K562 (cell line): ENCODE measurements at regions not wholly inside any gene's neighbourhood (a gene's known extent, or its start where the extent isn't known, plus 50 kb on each side); places are given as distances from the start of the nearest gene placed in this dataset.

Experiments
- ATAC-seq: fragments of 200-7000 bp; cut with Tn5 transposase; 3 replicates; pipeline ENCODE4 v1.9.1; 2020; ENCODE audit warnings: moderate library complexity
- BruUV-seq: library from RNA; stranded (reverse); fragments of 400-500 nt; replicated peaks from 2 replicates; lab custom pipeline; 2021; lab: Mats Ljungman, UMichigan
- CTCF ChIA-PET: fragments of 300-600 bp; formaldehyde crosslinking; extraction: SDS; loops from one replicate; lab custom pipeline; 2021; ENCODE audit warnings: low intra/inter-chr PET ratio; lab: Yijun Ruan, JAX
- POLR2A ChIA-PET: fragments of 300-600, 350-650 bp; sonication (Branson Sonifier 250); formaldehyde crosslinking; extraction: SDS; loops from one replicate; lab custom pipeline; 2021; ENCODE audit warnings: antibody characterized with exemption, inconsistent platforms; lab: Yijun Ruan, JAX
- DNase-seq, 4 experiments: peaks; one replicate each; pipeline versions ENCODE4 v3.0.0 to v3.0.0-alpha.2; 2011 to 2018; ENCODE audit warnings: low spot score in 3 of 4, mixed read lengths in 3 of 4; ENCODE audit errors: extremely low read depth in 1 of 4
- FAIRE-seq: peaks from 2 replicates; lab custom pipeline; 2011; peaks lifted over from hg19 to GRCh38; lab: Jason Lieb, UNC
- H2AFZ ChIP-seq: 2 replicates; pipeline ENCODE4 v1.6.0; 2011; ENCODE audit warnings: low read depth, low read length, control low read depth, inconsistent platforms
- H3K27ac ChIP-seq: fragments of 200-600 bp; 3 replicates; pipeline ENCODE4 v1.8.0; 2011; ENCODE audit warnings: low read depth, mild to moderate bottlenecking, control low read depth, inconsistent platforms, low read length, moderate library complexity, mixed read lengths; ENCODE audit errors: extremely low read depth
- H3K27me3 ChIP-seq, 2 experiments: fragments of 300-600 bp in 1 of 2; 2 replicates in 1 of 2; 3 replicates in 1 of 2; pipeline versions ENCODE4 v1.6.0 to v1.8.0; 2011; ENCODE audit warnings: inconsistent platforms in 2 of 2, low read length in 2 of 2, mild to moderate bottlenecking in 1 of 2, mixed read lengths in 1 of 2, moderate library complexity in 1 of 2; ENCODE audit not compliant: control insufficient read depth in 2 of 2, insufficient read depth in 2 of 2
- H3K36me3 ChIP-seq: fragments of 300-600 bp; 3 replicates; pipeline ENCODE4 v1.8.0; 2011; ENCODE audit warnings: mild to moderate bottlenecking, low read length, inconsistent platforms; ENCODE audit not compliant: control insufficient read depth, insufficient read depth
- H3K4me1 ChIP-seq, 2 experiments: fragments of 200-600 bp in 1 of 2; replicated peaks in 1 of 2; 2 replicates in 1 of 2; 3 replicates in 1 of 2; pipeline versions ENCODE4 v1.5.1 to v1.8.0; 2011; ENCODE audit warnings: inconsistent platforms in 2 of 2, low read length in 2 of 2, mild to moderate bottlenecking in 1 of 2, mixed read lengths in 1 of 2, moderate library complexity in 1 of 2; ENCODE audit not compliant: control insufficient read depth in 2 of 2, insufficient read depth in 2 of 2
- H3K4me2 ChIP-seq: 2 replicates; pipeline ENCODE4 v1.6.1; 2011; ENCODE audit warnings: low read length, control low read depth, inconsistent platforms, mixed read lengths; ENCODE audit not compliant: insufficient read depth
- H3K4me3 ChIP-seq: fragments of 200-600 bp; sonication (generic), shearing (Covaris generic); 2 replicates; pipeline ENCODE4 v1.5.1; 2016; ENCODE audit warnings: control low read depth, inconsistent platforms
- H3K79me2 ChIP-seq: fragments of 200-600 bp; 3 replicates; pipeline ENCODE4 v1.8.0; 2011; ENCODE audit warnings: low read length, inconsistent platforms; ENCODE audit not compliant: control insufficient read depth, insufficient read depth
- H3K9ac ChIP-seq, 2 experiments: 2 replicates each; pipeline versions ENCODE4 v1.6.0 to v1.6.1; 2011; ENCODE audit warnings: low read depth in 2 of 2, low read length in 2 of 2, control low read depth in 1 of 2, inconsistent platforms in 1 of 2, mild to moderate bottlenecking in 1 of 2, mixed read lengths in 1 of 2; ENCODE audit not compliant: insufficient read depth in 1 of 2
- H3K9me1 ChIP-seq: one replicate; pipeline ENCODE4 v1.6.0; 2011; ENCODE audit warnings: inconsistent platforms, mild to moderate bottlenecking, low read length, moderate library complexity; ENCODE audit not compliant: control insufficient read depth, insufficient read depth
- H3K9me3 ChIP-seq: replicated peaks from 2 replicates; pipeline ENCODE4 v1.5.1; 2011; ENCODE audit warnings: low read depth, low read length, inconsistent platforms; ENCODE audit not compliant: control insufficient read depth, insufficient read depth
- H4K20me1 ChIP-seq: replicated peaks from 2 replicates; pipeline ENCODE4 v1.6.1; 2011; ENCODE audit warnings: low read length, inconsistent platforms, mixed read lengths; ENCODE audit not compliant: control insufficient read depth, insufficient read depth
- BHLHE40 ChIP-seq: IDR thresholded peaks from 2 replicates; pipeline ENCODE4 v1.6.1; 2011; ENCODE audit warnings: low read length, improper control_type of control experiment
- BRD4 ChIP-seq: fragments of 200-600 bp; sonication (generic); IDR thresholded peaks from 2 replicates; pipeline ENCODE4 v1.6.1; 2017; ENCODE audit warnings: inconsistent platforms
- CBX1 ChIP-seq: sonication (generic); IDR thresholded peaks from 2 replicates; pipeline ENCODE4 v1.6.1; 2016; ENCODE audit warnings: antibody characterized with exemption, low read depth, mild to moderate bottlenecking
- FIP1L1 ChIP-seq: fragments of 200-400 bp; formaldehyde crosslinking; IDR thresholded peaks from 2 replicates; pipeline ENCODE4 v1.6.1; 2018; ENCODE audit warnings: mild to moderate bottlenecking, low read depth, low read length; ENCODE audit not compliant: poor library complexity, severe bottlenecking
- HDAC6 ChIP-seq: IDR thresholded peaks from 2 replicates; pipeline ENCODE4 v1.6.1; 2012; ENCODE audit warnings: low read depth, mild to moderate bottlenecking, control low read depth, inconsistent platforms, low read length, moderate library complexity
- HEY1 ChIP-seq: fragments of 250-450 bp; sonication (Bioruptor Pico); IDR thresholded peaks from 2 replicates; pipeline ENCODE4 v1.5.0; 2020; ENCODE audit warnings: mild to moderate bottlenecking, moderate library complexity, borderline replicate concordance
- HNRNPL ChIP-seq: fragments of 200-400 bp; formaldehyde crosslinking; IDR thresholded peaks from 2 replicates; pipeline ENCODE4 v1.6.1; 2017; ENCODE audit warnings: low read depth, mild to moderate bottlenecking, low read length
- HOXB6 ChIP-seq: fragments of 250-450 bp; sonication (Bioruptor Pico); IDR thresholded peaks from 2 replicates; pipeline ENCODE4 v1.5.1; 2022; ENCODE audit warnings: mild to moderate bottlenecking, borderline replicate concordance
- MEF2A ChIP-seq: IDR thresholded peaks from 2 replicates; pipeline ENCODE4 v1.6.1; 2011; ENCODE audit warnings: low read depth, mild to moderate bottlenecking, low read length, moderate library complexity; ENCODE audit not compliant: control insufficient read depth
- POU5F1 ChIP-seq: fragments of 150-350 bp; IDR thresholded peaks from 2 replicates; pipeline ENCODE4 v1.6.1; 2014; ENCODE audit warnings: borderline replicate concordance, low read length, low read depth, mild to moderate bottlenecking; ENCODE audit not compliant: partially characterized antibody
- ZNF707 ChIP-seq: fragments of 250-450 bp; sonication (Bioruptor Pico); conservative IDR thresholded peaks from 2 replicates; pipeline ENCODE4 v1.8.0; 2022; ENCODE audit warnings: inconsistent platforms, mild to moderate bottlenecking, moderate library complexity
- ZNF76 ChIP-seq: fragments of 250-450 bp; sonication (Bioruptor Pico); IDR thresholded peaks from 2 replicates; pipeline ENCODE4 v1.4.0; 2020; ENCODE audit warnings: mild to moderate bottlenecking, moderate library complexity, borderline replicate concordance
- in situ Hi-C: fragments of 300-500 bp; cut with MboI; formaldehyde crosslinking; loops from 4 replicates; pipeline ENCODE4 v1.15.0; 2018; ENCODE audit warnings: inconsistent platforms, mixed read lengths
- intact Hi-C: fragments of 100-400 bp; cut with micrococcal nuclease; formaldehyde crosslinking; loops from 2 replicates; pipeline ENCODE4 v1.14.2; 2022
- TF ChIP-seq, protein P1 (sequence below): fragments of 250-450 bp; sonication (Bioruptor Pico); IDR thresholded peaks from 2 replicates; pipeline ENCODE4 v1.4.0; 2020
- TF ChIP-seq, protein P2 (sequence below): fragments of 200-800 bp; sonication (Bioruptor generic); IDR thresholded peaks from 2 replicates; pipeline ENCODE4 v1.6.1; 2016; ENCODE audit warnings: missing genetic modification characterization, missing compliant biosample characterization

DNA sequence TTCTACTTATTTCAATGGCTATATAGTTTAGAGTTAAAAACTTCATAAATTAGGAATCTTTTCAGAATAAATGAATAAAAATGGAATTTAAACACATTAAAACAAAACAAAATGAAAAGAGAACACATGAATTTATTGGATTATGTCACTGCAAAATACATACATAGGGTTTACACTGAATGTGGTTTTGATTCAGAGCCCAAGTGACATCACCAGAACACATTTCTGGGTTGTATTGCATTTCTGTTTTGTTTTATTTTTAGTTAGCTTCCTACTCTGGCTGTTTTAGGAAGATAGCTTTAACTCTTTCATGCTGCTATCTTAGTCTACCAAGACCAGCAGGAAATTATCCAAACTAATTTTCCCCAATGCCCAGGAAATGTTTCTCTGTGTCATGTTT lies 1935.0 kb downstream of the EFNA5 start:
- Histone ChIP-seq H3K4me2 (no peak overlapping the region), H3K36me3 (no peaks in the 10 kb centered on the region), H3K79me2 (no peaks in the 10 kb centered on the region), H3K27ac (no peak overlapping the region), H3K4me3 (no peak overlapping the region), H3K9me1 (no peaks in the 10 kb centered on the region), H3K27me3 (no peaks in the 10 kb centered on the region), H3K9ac (no peak overlapping the region), H3K9me3 (no peaks in the 10 kb centered on the region), H2AFZ (no peak overlapping the region), H4K20me1 (no peaks in the 10 kb centered on the region), H3K4me1 (no peaks in the 10 kb centered on the region)
- no peak for ATAC-seq
- in situ Hi-C loops (no loop called here), intact Hi-C loops (no loop called here)
- TF ChIP-seq HEY1 (no peak), HDAC6 (no peak), POU5F1 (no peak), FIP1L1 (no peak), HOXB6 (no peak), MEF2A (no peak), CBX1 (no peak), ZNF76 (CRISPR knock-in tag) (no peak), ZNF707 (CRISPR knock-in tag) (no peak), BRD4 (no peak), HNRNPL (no peak), BHLHE40 (no peak)
- TF ChIP-seq, protein P1, sequence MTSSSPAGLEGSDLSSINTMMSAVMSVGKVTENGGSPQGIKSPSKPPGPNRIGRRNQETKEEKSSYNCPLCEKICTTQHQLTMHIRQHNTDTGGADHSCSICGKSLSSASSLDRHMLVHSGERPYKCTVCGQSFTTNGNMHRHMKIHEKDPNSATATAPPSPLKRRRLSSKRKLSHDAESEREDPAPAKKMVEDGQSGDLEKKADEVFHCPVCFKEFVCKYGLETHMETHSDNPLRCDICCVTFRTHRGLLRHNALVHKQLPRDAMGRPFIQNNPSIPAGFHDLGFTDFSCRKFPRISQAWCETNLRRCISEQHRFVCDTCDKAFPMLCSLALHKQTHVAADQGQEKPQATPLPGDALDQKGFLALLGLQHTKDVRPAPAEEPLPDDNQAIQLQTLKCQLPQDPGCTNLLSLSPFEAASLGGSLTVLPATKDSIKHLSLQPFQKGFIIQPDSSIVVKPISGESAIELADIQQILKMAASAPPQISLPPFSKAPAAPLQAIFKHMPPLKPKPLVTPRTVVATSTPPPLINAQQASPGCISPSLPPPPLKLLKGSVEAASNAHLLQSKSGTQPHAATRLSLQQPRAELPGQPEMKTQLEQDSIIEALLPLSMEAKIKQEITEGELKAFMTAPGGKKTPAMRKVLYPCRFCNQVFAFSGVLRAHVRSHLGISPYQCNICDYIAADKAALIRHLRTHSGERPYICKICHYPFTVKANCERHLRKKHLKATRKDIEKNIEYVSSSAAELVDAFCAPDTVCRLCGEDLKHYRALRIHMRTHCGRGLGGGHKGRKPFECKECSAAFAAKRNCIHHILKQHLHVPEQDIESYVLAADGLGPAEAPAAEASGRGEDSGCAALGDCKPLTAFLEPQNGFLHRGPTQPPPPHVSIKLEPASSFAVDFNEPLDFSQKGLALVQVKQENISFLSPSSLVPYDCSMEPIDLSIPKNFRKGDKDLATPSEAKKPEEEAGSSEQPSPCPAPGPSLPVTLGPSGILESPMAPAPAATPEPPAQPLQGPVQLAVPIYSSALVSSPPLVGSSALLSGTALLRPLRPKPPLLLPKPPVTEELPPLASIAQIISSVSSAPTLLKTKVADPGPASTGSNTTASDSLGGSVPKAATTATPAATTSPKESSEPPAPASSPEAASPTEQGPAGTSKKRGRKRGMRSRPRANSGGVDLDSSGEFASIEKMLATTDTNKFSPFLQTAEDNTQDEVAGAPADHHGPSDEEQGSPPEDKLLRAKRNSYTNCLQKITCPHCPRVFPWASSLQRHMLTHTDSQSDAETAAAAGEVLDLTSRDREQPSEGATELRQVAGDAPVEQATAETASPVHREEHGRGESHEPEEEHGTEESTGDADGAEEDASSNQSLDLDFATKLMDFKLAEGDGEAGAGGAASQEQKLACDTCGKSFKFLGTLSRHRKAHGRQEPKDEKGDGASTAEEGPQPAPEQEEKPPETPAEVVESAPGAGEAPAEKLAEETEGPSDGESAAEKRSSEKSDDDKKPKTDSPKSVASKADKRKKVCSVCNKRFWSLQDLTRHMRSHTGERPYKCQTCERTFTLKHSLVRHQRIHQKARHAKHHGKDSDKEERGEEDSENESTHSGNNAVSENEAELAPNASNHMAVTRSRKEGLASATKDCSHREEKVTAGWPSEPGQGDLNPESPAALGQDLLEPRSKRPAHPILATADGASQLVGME (CRISPR knock-in tag): no peak
- TF ChIP-seq, protein P2, sequence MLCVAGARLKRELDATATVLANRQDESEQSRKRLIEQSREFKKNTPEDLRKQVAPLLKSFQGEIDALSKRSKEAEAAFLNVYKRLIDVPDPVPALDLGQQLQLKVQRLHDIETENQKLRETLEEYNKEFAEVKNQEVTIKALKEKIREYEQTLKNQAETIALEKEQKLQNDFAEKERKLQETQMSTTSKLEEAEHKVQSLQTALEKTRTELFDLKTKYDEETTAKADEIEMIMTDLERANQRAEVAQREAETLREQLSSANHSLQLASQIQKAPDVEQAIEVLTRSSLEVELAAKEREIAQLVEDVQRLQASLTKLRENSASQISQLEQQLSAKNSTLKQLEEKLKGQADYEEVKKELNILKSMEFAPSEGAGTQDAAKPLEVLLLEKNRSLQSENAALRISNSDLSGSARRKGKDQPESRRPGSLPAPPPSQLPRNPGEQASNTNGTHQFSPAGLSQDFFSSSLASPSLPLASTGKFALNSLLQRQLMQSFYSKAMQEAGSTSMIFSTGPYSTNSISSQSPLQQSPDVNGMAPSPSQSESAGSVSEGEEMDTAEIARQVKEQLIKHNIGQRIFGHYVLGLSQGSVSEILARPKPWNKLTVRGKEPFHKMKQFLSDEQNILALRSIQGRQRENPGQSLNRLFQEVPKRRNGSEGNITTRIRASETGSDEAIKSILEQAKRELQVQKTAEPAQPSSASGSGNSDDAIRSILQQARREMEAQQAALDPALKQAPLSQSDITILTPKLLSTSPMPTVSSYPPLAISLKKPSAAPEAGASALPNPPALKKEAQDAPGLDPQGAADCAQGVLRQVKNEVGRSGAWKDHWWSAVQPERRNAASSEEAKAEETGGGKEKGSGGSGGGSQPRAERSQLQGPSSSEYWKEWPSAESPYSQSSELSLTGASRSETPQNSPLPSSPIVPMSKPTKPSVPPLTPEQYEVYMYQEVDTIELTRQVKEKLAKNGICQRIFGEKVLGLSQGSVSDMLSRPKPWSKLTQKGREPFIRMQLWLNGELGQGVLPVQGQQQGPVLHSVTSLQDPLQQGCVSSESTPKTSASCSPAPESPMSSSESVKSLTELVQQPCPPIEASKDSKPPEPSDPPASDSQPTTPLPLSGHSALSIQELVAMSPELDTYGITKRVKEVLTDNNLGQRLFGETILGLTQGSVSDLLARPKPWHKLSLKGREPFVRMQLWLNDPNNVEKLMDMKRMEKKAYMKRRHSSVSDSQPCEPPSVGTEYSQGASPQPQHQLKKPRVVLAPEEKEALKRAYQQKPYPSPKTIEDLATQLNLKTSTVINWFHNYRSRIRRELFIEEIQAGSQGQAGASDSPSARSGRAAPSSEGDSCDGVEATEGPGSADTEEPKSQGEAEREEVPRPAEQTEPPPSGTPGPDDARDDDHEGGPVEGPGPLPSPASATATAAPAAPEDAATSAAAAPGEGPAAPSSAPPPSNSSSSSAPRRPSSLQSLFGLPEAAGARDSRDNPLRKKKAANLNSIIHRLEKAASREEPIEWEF (CRISPR knock-in tag): no peak
- BruUV-seq: no TSS peak
- POLR2A ChIA-PET: no interaction called here
- CTCF ChIA-PET: no interaction called here
- no peak for FAIRE-seq
- DNase-seq: no peak
